COLO668 (cell line): ENCODE measurements at regions not wholly inside any gene's neighbourhood (a gene's known extent, or its start where the extent isn't known, plus 50 kb on each side); places are given as distances from the start of the nearest gene placed in this dataset.

ENCODE experiments used
- DNase-seq: peaks from one replicate; lab custom pipeline; 2025; ENCODE audit not compliant: unreplicated experiment; lab: John Stamatoyannopoulos, UW

GRCh38 chr5:61652916-61653315 lies 320.9 kb downstream of the ZSWIM6 start:
- DNase-seq, result no peak

DNA sequence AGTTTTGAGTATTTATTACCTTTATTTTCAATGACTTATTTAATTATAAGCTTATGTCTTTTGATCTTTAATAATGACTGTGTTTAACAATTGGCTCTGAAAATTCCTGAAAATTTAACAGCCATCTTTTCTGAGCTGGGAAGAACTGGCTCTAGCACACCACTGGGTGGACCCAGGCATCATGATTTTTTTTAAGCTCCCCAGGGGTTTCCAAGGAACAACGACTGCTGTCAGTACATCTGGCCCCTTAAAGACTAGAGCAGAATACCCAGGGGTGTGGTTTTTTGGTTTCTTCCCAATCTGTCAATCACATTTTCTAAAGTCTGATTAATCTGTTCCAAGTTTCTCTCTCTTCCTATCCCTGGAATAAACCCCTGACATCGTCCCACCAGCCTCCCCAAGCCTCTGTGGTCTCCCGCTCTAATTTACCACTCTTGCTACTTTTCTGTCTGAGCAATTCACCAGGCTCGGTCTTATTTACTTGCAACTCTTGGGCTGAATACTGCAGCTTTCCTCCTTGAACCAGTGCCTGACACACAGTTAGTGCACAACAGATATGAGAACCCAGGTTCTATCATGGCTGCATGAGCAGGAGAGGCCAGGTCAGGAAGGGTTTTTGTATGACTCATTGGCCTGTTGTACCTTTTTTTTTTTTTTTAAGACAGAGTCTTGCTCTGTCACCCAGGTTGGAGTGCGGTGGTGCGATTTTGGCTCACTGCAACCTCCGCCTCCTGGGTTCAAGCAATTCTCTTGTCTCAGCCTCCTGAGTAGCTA lies 321.9 kb downstream of the ZSWIM6 start:
- DNase-seq, result no peak

GRCh38 chr5:61654876-61655275 lies 322.8 kb downstream of the ZSWIM6 start:
- DNase-seq, result no peak

GRCh38 chr5:61657010-61657409 lies 325.0 kb downstream of the ZSWIM6 start:
- DNase-seq, result no peak

GRCh38 chr5:61657686-61658085 lies 325.6 kb downstream of the ZSWIM6 start:
- no peak for DNase-seq

- peak; percentile 64 for DNase-seq
These were observed 326.5 kb downstream of the ZSWIM6 start for GRCh38 chr5:61658592-61659008.

GRCh38 chr5:61659221-61659696 lies 327.2 kb downstream of the ZSWIM6 start:
- no peak for DNase-seq

DNA sequence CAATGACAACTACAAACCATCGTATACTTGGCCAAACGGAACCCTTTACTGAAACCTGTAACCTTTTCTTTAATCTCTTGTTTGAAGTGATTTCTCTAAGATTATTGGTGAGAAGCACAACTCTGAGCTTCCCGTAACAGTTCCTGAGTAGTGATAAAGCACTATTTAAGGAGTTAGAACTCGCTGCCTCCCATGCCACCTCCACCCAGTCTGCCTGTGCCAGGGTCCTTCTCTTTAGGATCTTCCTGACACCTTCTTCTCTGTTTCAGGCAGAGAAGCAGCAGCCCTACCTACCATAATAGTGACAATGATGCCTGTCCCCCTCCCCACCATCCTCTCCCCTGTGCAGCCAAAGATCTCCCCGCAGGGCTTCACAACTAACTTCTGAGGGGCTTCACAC lies 330.6 kb downstream of the ZSWIM6 start:
- no peak for DNase-seq

- no peak for DNase-seq
These were observed 334.1 kb downstream of the ZSWIM6 start for GRCh38 chr5:61666064-61666621.

- DNase-seq, result no peak
These were observed 335.6 kb downstream of the ZSWIM6 start for GRCh38 chr5:61667525-61668218.

DNA sequence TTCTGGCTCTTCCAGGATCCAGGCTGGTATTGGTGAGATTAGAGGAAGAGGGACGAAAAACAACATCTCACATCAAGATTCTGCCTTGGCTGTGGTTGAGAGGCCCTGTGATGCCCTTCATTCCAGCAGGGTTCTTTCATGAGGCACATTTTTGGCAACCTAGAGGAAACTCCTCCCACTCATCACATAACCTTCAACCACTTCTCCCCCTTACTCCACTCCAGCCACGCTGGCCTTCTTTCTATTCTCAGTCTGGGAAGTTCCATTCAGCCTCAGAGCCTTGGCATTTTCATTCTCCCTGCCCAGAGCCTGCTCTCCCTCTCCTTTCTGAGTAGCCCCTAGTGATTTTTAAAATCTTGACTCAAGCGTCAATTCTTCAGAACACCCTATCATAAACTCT lies 337.5 kb downstream of the ZSWIM6 start:
- no peak for DNase-seq

DNA sequence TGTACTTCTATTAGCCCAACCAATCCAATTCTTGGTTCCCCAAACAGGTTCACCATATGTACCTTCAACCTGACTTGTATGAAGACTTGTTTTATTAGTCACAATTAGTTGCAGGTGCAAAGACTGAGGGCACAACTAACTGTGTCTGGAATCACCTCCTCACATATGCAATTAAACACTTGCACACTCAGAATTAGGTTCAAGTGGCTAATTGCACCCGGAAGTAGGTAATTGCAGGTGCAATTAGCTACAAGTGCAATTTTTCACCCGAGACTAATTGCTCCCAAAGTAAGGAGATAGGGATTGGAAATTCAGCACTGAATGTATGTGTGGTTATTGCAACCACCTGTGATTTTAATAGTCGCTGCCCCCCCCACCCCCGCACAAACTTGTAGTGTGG lies 338.9 kb downstream of the ZSWIM6 start:
- DNase-seq, result no peak

DNA sequence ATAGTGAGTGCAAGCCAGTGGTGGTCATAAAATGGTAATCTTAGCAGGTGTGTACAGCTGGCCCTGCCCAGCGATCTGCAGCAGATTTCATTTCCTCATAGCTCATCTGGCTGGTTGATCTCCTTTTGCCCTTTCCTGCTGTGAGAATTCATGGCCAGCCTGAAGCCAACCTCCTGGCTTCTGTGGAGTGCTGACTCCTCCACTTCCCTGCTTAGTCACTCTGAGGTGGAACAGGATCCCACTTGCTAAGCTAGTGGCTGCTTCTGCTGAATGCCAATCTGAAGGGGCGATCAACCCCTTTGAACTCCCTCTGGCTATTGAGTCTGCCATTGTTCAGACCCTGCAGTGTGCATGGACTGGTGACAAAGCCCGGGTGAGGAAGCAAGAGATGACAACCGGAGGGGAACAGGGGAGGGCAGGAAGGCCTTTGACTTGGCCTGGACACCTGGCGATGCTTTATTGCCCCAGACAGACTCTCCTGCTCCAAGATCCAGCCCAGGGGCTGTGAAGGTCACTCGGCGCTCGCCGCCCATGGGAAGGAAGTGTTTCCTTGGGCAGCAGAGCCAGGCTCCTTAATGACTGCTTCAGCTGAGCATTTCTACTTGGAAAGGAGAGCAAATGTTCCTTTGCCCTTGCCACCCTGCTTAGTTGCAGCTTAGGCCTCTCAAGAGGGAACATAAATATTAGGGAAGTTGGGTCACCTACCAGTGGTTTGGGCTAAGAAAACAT lies 341.1 kb downstream of the ZSWIM6 start:
- peak; percentile 21 for DNase-seq

DNA sequence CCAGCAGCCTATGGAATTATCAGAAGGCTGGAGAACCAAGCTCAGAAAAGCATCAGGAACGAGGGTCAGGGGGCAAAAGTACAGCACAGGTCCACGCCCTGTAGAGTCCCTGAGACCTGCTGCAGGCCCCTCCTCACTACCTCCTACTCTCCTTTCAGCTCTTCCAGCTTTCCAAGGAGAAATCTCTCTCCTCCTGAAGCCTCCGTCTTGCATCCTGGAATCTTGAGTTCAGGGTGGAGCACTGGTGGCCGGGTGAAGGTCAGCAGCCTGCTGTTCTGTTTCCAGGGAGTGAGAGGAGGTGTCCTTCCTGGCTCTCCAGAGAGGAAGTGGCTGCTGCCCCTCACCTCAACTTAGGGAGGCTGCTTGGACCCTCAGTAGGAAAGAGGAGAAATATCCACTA lies 342.3 kb downstream of the ZSWIM6 start:
- no peak for DNase-seq

DNA sequence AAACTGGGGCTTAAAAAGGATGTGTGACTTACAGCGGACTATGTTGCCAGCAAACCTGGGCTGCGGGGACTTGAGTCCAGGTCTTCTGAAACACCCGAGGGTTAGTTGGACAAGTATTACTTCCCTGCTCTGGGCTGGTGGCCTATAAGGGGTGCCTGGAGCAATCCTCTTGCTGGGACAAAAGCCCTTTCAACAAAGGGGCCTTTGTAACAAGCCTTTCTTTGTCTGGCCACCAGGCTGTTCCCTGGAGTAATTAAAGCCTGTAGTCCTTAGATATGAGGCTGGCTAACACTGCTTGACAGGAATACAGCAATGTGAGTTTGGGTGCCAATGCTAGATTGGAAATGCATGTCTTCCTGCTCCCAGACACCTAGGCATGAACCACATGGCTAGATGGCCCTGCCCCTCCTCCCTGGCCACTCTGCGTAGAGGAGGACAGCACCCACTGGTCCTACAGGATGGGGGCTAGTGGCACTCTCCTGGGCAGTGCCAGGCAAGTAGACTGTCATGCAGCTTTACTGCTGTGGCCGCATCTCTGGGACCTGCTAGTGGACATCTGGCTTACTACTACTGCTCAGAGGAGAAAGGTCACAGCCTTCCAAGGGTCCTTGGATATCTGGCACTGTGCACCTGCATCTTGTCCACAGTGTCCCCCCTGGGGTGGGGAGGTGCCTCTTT lies 343.1 kb downstream of the ZSWIM6 start:
- no peak for DNase-seq

DNA sequence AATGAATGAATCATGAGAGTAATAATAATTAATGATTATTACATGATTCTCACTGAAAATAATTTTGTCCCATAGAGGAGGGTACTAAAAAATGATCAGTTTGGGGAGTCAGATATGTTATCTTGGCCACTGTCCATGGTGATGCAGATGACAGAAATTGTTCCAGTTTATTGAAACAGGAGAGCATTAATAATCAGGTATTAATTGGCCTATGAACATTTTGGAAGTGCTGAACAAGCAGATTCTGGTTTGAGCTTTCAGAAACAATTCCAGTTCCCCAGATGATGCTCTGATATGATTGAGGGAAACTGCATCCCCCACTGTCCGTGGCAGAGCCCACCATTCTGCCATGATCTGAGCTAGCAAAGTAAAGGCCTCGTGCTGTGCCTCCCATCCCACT lies 345.2 kb downstream of the ZSWIM6 start:
- DNase-seq, result no peak

- DNase-seq, result no peak
These were observed 346.9 kb downstream of the ZSWIM6 start for GRCh38 chr5:61678966-61679365.

DNA sequence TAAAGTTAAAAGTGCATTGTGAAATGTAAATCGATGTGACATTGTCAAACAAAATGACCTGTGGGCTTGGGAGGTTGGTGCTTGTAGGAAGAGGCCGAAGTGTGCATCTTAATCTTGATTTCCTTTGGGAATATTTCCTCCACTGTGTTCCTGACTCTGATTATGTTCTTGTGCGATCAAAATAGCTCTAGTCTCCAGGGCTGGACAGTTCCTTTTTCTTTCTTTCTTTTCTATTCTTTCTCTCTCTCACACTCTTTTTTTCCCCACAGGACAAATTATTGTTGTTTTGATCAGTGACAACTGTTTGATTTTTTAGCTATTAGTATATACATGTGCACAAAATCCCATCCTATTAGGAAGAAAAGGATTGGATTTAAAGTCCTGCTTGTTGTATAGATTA lies 347.5 kb downstream of the ZSWIM6 start:
- no peak for DNase-seq

GRCh38 chr5:61680247-61680646 lies 348.2 kb downstream of the ZSWIM6 start:
- DNase-seq, result no peak

DNA sequence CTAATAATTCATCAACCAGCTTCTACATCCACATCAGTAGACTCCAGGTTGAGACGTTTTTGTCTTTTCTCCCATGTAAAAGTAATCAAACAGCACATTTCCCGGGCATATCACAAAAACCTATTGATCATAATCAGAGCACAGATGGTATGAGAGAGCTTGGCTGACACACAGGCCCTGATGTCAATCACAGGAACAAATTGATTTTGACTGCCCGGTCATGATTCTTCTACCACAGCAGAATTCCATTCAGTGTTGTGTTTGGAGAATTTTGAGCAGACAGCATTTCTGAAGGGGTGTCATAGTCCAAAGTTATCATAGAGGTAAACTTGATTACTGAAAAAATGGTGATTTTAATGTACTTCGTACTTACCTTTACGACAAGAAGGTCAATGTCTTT lies 351.1 kb downstream of the ZSWIM6 start:
- DNase-seq, result no peak

GRCh38 chr5:61683926-61684325 lies 351.9 kb downstream of the ZSWIM6 start:
- no peak for DNase-seq
